ENCODE measurements at regions not wholly inside any gene's neighbourhood (a gene's known extent, or its start where the extent isn't known, plus 50 kb on each side); places are given as distances from the start of the nearest gene placed in this dataset.
A peak's percentile ranks its signal among the peaks of the same experiment; 100 is the strongest.

GRCh38 chr15:35750051-35750450 lies 204.1 kb upstream of the DPH6 start:
- Histone ChIP-seq H3K27me3 (no peaks in the 10 kb centered on the region), H3K4me3 (no peak overlapping the region), H3K4me1 (peaks cover 0 to 27% (median 0%) of the 10 kb centered on the region in 3 donors), H3K27ac (no peak overlapping the region), H3K9me3 (no peaks in the 10 kb centered on the region), H3K36me3 (no peaks in the 10 kb centered on the region)
- DNase-seq: no peak
- TF ChIP-seq, protein P1, sequence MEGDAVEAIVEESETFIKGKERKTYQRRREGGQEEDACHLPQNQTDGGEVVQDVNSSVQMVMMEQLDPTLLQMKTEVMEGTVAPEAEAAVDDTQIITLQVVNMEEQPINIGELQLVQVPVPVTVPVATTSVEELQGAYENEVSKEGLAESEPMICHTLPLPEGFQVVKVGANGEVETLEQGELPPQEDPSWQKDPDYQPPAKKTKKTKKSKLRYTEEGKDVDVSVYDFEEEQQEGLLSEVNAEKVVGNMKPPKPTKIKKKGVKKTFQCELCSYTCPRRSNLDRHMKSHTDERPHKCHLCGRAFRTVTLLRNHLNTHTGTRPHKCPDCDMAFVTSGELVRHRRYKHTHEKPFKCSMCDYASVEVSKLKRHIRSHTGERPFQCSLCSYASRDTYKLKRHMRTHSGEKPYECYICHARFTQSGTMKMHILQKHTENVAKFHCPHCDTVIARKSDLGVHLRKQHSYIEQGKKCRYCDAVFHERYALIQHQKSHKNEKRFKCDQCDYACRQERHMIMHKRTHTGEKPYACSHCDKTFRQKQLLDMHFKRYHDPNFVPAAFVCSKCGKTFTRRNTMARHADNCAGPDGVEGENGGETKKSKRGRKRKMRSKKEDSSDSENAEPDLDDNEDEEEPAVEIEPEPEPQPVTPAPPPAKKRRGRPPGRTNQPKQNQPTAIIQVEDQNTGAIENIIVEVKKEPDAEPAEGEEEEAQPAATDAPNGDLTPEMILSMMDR (IDR thresholded peaks at IDR 0.05): no peak
- no peak for TF ChIP-seq POLR2A (IDR thresholded peaks at IDR 0.05)
- intact Hi-C loops (cut with DNase I): no loop called here

DNA sequence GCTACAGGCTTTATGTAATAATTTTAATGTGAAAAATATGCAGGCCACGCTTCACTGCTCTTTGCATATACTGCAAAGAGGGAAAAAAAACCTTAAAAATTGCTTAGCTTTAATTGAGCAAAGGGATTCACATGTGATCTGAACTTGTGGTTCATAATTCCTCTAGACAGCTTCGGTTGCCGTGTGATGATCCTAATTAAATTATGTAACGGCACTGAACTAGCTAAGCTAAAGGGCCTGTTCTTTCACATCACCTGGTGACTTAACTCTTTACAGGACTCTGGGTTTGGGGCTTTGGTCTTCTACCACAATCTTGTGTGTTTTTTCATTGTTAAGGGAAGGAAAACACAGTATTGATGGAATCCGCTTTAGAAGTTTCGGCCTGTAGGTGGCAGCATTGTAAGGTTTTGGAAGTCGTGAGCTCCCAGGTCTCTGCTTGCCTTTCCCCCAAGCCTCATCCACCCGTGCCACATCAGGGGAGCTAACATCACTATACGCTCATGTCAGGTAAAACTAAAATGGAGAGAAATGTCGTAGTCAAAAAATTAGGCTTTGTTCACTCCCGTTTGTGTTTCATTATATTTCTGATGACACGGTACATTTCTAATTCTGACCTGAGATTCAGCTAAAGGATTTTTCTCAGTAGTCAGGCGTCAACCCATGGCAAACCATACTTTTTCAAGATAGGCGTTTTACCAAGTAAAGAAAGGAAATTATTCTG lies 205.6 kb upstream of the DPH6 start:
- Histone ChIP-seq H3K4me3 (peak overlapping the region in 1 of 4 donors; percentile 17), H3K9me3 (no peaks in the 10 kb centered on the region), H3K27ac (peak overlapping the region in 1 of 4 donors; percentile 7), H3K27me3 (no peaks in the 10 kb centered on the region), H3K4me1 (peaks cover 0 to 27% (median 0%) of the 10 kb centered on the region in 3 donors), H3K36me3 (no peaks in the 10 kb centered on the region)
- DNase-seq: no peak
- TF ChIP-seq POLR2A (IDR thresholded peaks at IDR 0.05): no peak
- TF ChIP-seq, protein P1 (IDR thresholded peaks at IDR 0.05): peak; percentile 51 to 78 (median 62)
- intact Hi-C loops (cut with DNase I): no loop called here
- WGBS, 2 donors: 15 to 22% methylated on average over 14 of the region's 14 CpGs

GRCh38 chr15:35752134-35752466 lies 206.1 kb upstream of the DPH6 start:
- H3K4me3 ChIP-seq: no peak overlapping the region
- TF ChIP-seq POLR2A (IDR thresholded peaks at IDR 0.05): no peak
- TF ChIP-seq, protein P1 (IDR thresholded peaks at IDR 0.05): no peak
- no peaks in the 10 kb centered on the region for H3K27me3 ChIP-seq
- DNase-seq: no peak
- WGBS, 2 donors: 72 to 80% methylated on average over 5 of the region's 5 CpGs
- intact Hi-C loops (cut with DNase I): no loop called here
- no peaks in the 10 kb centered on the region for H3K9me3 ChIP-seq
- peaks cover 0 to 30% (median 0%) of the 10 kb centered on the region in 3 donors for H3K4me1 ChIP-seq
- H3K36me3 ChIP-seq: no peaks in the 10 kb centered on the region
- no peak overlapping the region for H3K27ac ChIP-seq

DNA sequence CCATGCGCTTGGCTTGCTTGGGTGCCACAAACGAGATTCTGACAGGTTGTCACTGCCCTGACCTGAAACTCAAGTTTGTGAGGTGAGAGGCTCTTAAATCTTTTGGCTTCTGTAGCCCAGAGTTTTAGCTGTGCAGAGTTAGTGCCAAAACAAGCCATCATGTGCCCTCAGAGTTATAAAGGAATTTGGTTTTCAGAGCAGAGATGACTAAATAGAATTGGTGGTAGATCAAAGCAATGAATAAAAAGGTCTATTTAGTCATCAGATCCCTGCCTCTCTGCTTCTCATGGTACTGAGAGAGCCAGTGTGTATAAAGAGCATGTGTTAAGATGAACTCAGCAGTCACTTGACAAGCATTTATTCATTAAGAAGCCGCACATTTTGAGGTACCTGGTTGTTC lies 207.5 kb upstream of the DPH6 start:
- TF ChIP-seq, protein P1 (IDR thresholded peaks at IDR 0.05): no peak
- TF ChIP-seq POLR2A (IDR thresholded peaks at IDR 0.05): no peak
- Histone ChIP-seq H3K9me3 (no peaks in the 10 kb centered on the region), H3K27me3 (no peaks in the 10 kb centered on the region), H3K27ac (peak overlapping the region in 1 of 4 donors; percentile 30), H3K4me3 (no peak overlapping the region), H3K4me1 (peaks cover 0 to 38% (median 0%) of the 10 kb centered on the region in 3 donors), H3K36me3 (no peaks in the 10 kb centered on the region)
- DNase-seq: no peak
- intact Hi-C loops (cut with DNase I): no loop called here
- WGBS, 2 donors: 35 to 38% methylated on average over 3 of the region's 3 CpGs

- 68 to 70% methylated on average over 2 of the region's 2 CpGs for WGBS, 2 donors
- no peak overlapping the region for H3K27ac ChIP-seq
- H3K4me3 ChIP-seq: no peak overlapping the region
- no peaks in the 10 kb centered on the region for H3K36me3 ChIP-seq
- no peaks in the 10 kb centered on the region for H3K9me3 ChIP-seq
- TF ChIP-seq, protein P1 (IDR thresholded peaks at IDR 0.05): no peak
- TF ChIP-seq POLR2A (IDR thresholded peaks at IDR 0.05): no peak
- intact Hi-C loops (cut with DNase I): no loop called here
- peaks cover 0 to 38% (median 0%) of the 10 kb centered on the region in 3 donors for H3K4me1 ChIP-seq
- DNase-seq: no peak
- H3K27me3 ChIP-seq: no peaks in the 10 kb centered on the region
Measured at GRCh38 chr15:35755237-35755802, 209.4 kb upstream of the DPH6 start.

All from esophagus squamous epithelium (tissue), 5 donors.